ENCODE measurements at regions not wholly inside any gene's neighbourhood (a gene's known extent, or its start where the extent isn't known, plus 50 kb on each side); places are given as distances from the start of the nearest gene placed in this dataset.

DNA sequence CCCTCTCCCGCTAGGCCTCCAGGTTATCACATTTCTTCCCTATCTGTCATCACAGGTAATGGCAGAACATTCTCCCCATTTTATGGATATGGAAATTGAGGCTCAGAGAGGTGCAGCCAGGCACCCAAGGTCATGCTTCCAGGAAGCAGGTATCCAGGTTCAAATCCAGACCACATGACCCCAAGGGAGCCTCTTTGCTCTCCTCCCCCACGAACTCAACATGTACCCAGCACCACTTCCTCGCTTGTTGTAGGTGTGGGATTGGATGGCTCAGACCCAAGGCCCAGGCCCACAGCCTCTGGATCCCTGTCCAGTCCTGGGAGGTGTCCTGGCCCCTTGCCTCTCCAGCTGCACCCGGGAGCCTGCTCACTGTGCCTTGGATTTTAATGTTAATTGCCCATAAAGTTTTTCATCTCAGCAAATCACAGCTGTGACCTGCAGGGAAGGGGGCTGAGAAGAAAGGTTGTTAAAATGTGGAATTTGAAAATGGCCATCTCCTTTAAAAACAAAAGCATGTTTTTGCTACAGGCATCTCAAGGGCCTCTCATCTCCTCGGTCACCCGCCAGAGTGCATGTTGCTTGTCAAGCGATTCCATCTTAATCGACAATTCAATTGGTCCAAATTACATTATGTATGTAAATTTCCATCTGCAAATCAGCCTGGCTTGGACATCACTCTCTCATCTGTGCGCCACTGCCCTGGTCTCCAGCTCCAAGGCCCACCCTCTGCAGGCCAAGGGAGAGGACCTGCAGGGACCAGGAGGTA, 205.4 kb upstream of the ZMIZ1 start:
- intact Hi-C loops (cut with micrococcal nuclease) = no loop called here
- CTCF ChIA-PET = no interaction called here

DNA sequence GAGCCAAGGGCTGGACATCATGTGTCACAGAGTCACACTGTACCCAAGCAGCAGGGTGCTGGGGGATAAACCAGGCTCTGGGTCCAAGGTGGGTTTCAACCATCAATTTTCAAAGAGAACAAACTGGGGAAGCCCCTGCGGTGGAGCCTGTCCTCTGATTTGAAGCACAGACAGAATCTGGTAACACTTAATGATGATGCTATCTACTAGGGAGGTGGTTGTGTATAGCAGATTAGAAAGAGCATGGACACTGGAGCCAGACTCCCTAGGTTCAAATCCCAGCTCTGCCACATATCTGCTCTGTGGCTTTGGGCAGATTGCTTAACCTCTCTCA, 204.9 kb upstream of the ZMIZ1 start:
- H3K4me1 ChIP-seq (ENCODE audit: insufficient read depth, low read length) = peaks cover 9% of the 10 kb centered on the region
- H3F3A ChIP-seq (ENCODE audit: low read length, unreplicated experiment) = no peaks in the 10 kb centered on the region
- H3K9me2 ChIP-seq (replicated peaks; ENCODE audit: low read length) = no peaks in the 10 kb centered on the region
- no peaks in the 10 kb centered on the region for H3K9me3 ChIP-seq (ENCODE audit: low read length)
- no peak overlapping the region for H3K27ac ChIP-seq (ENCODE audit: low read length)
- POLR2A ChIA-PET (ENCODE audit: unreplicated experiment) = no interaction called here
- intact Hi-C loops (cut with micrococcal nuclease) = no loop called here
- TF ChIP-seq, protein P1, sequence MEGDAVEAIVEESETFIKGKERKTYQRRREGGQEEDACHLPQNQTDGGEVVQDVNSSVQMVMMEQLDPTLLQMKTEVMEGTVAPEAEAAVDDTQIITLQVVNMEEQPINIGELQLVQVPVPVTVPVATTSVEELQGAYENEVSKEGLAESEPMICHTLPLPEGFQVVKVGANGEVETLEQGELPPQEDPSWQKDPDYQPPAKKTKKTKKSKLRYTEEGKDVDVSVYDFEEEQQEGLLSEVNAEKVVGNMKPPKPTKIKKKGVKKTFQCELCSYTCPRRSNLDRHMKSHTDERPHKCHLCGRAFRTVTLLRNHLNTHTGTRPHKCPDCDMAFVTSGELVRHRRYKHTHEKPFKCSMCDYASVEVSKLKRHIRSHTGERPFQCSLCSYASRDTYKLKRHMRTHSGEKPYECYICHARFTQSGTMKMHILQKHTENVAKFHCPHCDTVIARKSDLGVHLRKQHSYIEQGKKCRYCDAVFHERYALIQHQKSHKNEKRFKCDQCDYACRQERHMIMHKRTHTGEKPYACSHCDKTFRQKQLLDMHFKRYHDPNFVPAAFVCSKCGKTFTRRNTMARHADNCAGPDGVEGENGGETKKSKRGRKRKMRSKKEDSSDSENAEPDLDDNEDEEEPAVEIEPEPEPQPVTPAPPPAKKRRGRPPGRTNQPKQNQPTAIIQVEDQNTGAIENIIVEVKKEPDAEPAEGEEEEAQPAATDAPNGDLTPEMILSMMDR (conservative IDR thresholded peaks at IDR 0.05; ENCODE audit: low read depth, low read length) = no peak
- TF ChIP-seq EZH2phosphoT487 (IDR thresholded peaks at IDR 0.05; ENCODE audit: borderline replicate concordance, low read length) = no peak
- TF ChIP-seq EZH2 (IDR thresholded peaks at IDR 0.05; ENCODE audit: low read length, unreplicated experiment) = no peak
- no TSS peak for BruUV-seq (replicated peaks)
- no peaks in the 10 kb centered on the region for H3K79me2 ChIP-seq (ENCODE audit: low read length)
- CTCF ChIA-PET = interaction anchor here (0.6 kb wide), 1 partner anchor 188 kb away, joined by 3 read pairs; no protein-coding TSS in a partner anchor
- no peak overlapping the region for H3K4me2 ChIP-seq (ENCODE audit: low read length)
- no peak overlapping the region for H3K9ac ChIP-seq (ENCODE audit: low read length)
- no peak overlapping the region for H3K4me3 ChIP-seq (ENCODE audit: low read length)
- no peak for ATAC-seq
- H4K20me1 ChIP-seq (ENCODE audit: low read length) = no peaks in the 10 kb centered on the region
- DNase-seq = no peak
- H3K27me3 ChIP-seq (ENCODE audit: low read length) = peaks cover 7% of the 10 kb centered on the region; the same call in 1 of the 2 replicates
- no peaks in the 10 kb centered on the region for H3K36me3 ChIP-seq (ENCODE audit: low read depth, low read length)
- no peak overlapping the region for H2AFZ ChIP-seq (ENCODE audit: low read length)

More for the DNA sequence above, 205.4 kb upstream of the ZMIZ1 start:
- H3K36me3 ChIP-seq (ENCODE audit: low read depth, low read length) = no peaks in the 10 kb centered on the region
- peaks cover 9% of the 10 kb centered on the region for H3K4me1 ChIP-seq (ENCODE audit: insufficient read depth, low read length)
- no peak overlapping the region for H3K9ac ChIP-seq (ENCODE audit: low read length)
- no TSS peak for BruUV-seq (replicated peaks)
- H3K79me2 ChIP-seq (ENCODE audit: low read length) = no peaks in the 10 kb centered on the region
- no peaks in the 10 kb centered on the region for H3F3A ChIP-seq (ENCODE audit: low read length, unreplicated experiment)
- no peak overlapping the region for H2AFZ ChIP-seq (ENCODE audit: low read length)
- POLR2A ChIA-PET (ENCODE audit: unreplicated experiment) = no interaction called here
- no peaks in the 10 kb centered on the region for H4K20me1 ChIP-seq (ENCODE audit: low read length)
- H3K4me3 ChIP-seq (ENCODE audit: low read length) = no peak overlapping the region
- peaks cover 8% of the 10 kb centered on the region; the same call in 1 of the 2 replicates for H3K27me3 ChIP-seq (ENCODE audit: low read length)
- H3K4me2 ChIP-seq (ENCODE audit: low read length) = no peak overlapping the region
- no peaks in the 10 kb centered on the region for H3K9me3 ChIP-seq (ENCODE audit: low read length)
- DNase-seq = no peak
- TF ChIP-seq EZH2 (IDR thresholded peaks at IDR 0.05; ENCODE audit: low read length, unreplicated experiment) (no peak), EZH2phosphoT487 (IDR thresholded peaks at IDR 0.05; ENCODE audit: borderline replicate concordance, low read length) (no peak)
- TF ChIP-seq, protein P1 (conservative IDR thresholded peaks at IDR 0.05; ENCODE audit: low read depth, low read length) = no peak
- no peak overlapping the region for H3K27ac ChIP-seq (ENCODE audit: low read length)
- no peak for ATAC-seq
- H3K9me2 ChIP-seq (replicated peaks; ENCODE audit: low read length) = no peaks in the 10 kb centered on the region

Data from PC-3 (cell line).